ENCODE measurements at regions not wholly inside any gene's neighbourhood (a gene's known extent, or its start where the extent isn't known, plus 50 kb on each side); places are given as distances from the start of the nearest gene placed in this dataset.

DNA sequence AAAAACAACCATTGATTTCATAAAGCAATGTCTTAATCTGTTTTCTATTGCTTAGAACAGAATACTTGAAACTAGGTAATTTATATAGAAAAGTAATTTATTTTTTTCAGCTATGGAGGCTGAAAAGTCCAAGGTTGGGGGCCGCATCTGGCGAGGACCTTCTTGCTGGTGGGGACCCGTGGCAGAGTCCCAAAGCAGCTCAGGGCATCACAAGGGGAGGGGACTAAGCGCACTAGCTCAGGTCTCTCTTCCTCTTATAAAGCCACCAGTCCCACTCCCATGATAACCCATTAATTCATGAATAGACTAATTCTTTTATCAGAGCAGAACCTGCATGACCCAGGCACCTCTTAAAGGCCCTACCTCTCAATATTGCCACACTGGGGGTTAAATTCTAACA lies 87.2 kb upstream of the KLF13 start:
- no peaks in the 10 kb centered on the region for H3K9me1 ChIP-seq (replicated peaks; ENCODE audit: control insufficient read depth, extremely low read depth, insufficient read depth, low read length)
- no peak overlapping the region for H3K4me3 ChIP-seq (replicated peaks in 1 of 3; ENCODE audit: insufficient read depth in 1 of 3, low read depth in 1 of 3, low read length in 3 of 3)
- no peak overlapping the region for H3K4me2 ChIP-seq (ENCODE audit: insufficient read depth, low read length)
- intact Hi-C loops (cut with micrococcal nuclease) (loop anchor here (5.0 kb wide), 1 partner anchor 88 kb away; the partner anchor contains the start of gene KLF13), dilution Hi-C loops (cut with MboI; ENCODE audit: extremely low pct_ligation_motif_present, low sequenced_read_pairs) (no loop called here)
- H3K27ac ChIP-seq (ENCODE audit: insufficient read depth, low read depth, low read length) = no peak overlapping the region
- DNase-seq (ENCODE audit: low read depth, low spot score) = no peak
- BruUV-seq (replicated peaks) = no TSS peak
- no peak for FAIRE-seq
- no peaks in the 10 kb centered on the region for H4K20me1 ChIP-seq (replicated peaks; ENCODE audit: control insufficient read depth, extremely low read depth, insufficient read depth, low read length)
- no peak overlapping the region for H3K9ac ChIP-seq (replicated peaks; ENCODE audit: extremely low read depth, insufficient read depth, low read length)
- TF ChIP-seq POLR2AphosphoS5 (IDR thresholded peaks at IDR 0.05; ENCODE audit: insufficient read depth, low read depth, low read length) (no peak), JUN (IDR thresholded peaks at IDR 0.05; ENCODE audit: borderline replicate concordance, insufficient read depth, insufficient read length, low read depth) (no peak), FOS (IDR thresholded peaks at IDR 0.05; ENCODE audit: borderline replicate concordance, insufficient read depth, low read length) (no peak), POLR2A (IDR thresholded peaks at IDR 0.05; ENCODE audit: low read depth, low read length) (no peak), GATA2 (IDR thresholded peaks at IDR 0.05; ENCODE audit: insufficient read depth, insufficient read length, low read depth, low read length) (no peak), MYC (IDR thresholded peaks at IDR 0.05; ENCODE audit: low read depth, low read length) (no peak), MAX (IDR thresholded peaks at IDR 0.05; ENCODE audit: insufficient read depth, insufficient read length) (no peak), EZH2 (IDR thresholded peaks at IDR 0.05; ENCODE audit: borderline replicate concordance, low read depth, low read length, severe bottlenecking) (no peak)
- TF ChIP-seq, protein P1, sequence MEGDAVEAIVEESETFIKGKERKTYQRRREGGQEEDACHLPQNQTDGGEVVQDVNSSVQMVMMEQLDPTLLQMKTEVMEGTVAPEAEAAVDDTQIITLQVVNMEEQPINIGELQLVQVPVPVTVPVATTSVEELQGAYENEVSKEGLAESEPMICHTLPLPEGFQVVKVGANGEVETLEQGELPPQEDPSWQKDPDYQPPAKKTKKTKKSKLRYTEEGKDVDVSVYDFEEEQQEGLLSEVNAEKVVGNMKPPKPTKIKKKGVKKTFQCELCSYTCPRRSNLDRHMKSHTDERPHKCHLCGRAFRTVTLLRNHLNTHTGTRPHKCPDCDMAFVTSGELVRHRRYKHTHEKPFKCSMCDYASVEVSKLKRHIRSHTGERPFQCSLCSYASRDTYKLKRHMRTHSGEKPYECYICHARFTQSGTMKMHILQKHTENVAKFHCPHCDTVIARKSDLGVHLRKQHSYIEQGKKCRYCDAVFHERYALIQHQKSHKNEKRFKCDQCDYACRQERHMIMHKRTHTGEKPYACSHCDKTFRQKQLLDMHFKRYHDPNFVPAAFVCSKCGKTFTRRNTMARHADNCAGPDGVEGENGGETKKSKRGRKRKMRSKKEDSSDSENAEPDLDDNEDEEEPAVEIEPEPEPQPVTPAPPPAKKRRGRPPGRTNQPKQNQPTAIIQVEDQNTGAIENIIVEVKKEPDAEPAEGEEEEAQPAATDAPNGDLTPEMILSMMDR (IDR thresholded peaks at IDR 0.05; ENCODE audit: extremely low read depth in 1 of 2, insufficient read depth in 1 of 2, low read depth in 1 of 2, low read length in 2 of 2) = no peak
- no peak overlapping the region for H2AFZ ChIP-seq (ENCODE audit: low read depth, low read length)
- no peaks in the 10 kb centered on the region for H3K27me3 ChIP-seq (ENCODE audit: control insufficient read depth in 2 of 2, insufficient read depth in 2 of 2, low read length in 2 of 2)
- H3K79me2 ChIP-seq (ENCODE audit: control insufficient read depth, insufficient read depth, low read length) = no peaks in the 10 kb centered on the region
- POLR2A ChIA-PET = no interaction called here
- no peaks in the 10 kb centered on the region for H3K9me3 ChIP-seq (replicated peaks; ENCODE audit: control insufficient read depth, insufficient read depth, low read length)
- CTCF ChIA-PET = no interaction called here
- H3K36me3 ChIP-seq (ENCODE audit: control insufficient read depth in 2 of 2, extremely low read depth in 1 of 2, insufficient read depth in 2 of 2, low read length in 2 of 2) = no peaks in the 10 kb centered on the region
- no peaks in the 10 kb centered on the region for H3K4me1 ChIP-seq (ENCODE audit: control insufficient read depth, extremely low read depth, insufficient read depth, low read length)
